PC-3 (cell line): ENCODE measurements at regions not wholly inside any gene's neighbourhood (a gene's known extent, or its start where the extent isn't known, plus 50 kb on each side); places are given as distances from the start of the nearest gene placed in this dataset.

Experiments
- ATAC-seq: fragments of 200-7000 bp; cut with Tn5 transposase; 2 replicates; pipeline ENCODE4 v1.9.1; 2020; ENCODE audit warnings: mild to moderate bottlenecking, moderate library complexity
- BruUV-seq: library from RNA; stranded (reverse); fragments of 400-500 nt; replicated peaks from 2 replicates; lab custom pipeline; 2021; lab: Mats Ljungman, UMichigan
- CTCF ChIA-PET: fragments of 300-600 bp; sonication (Branson Sonifier 250); formaldehyde crosslinking; loops from one replicate; lab custom pipeline; 2022; ENCODE audit warnings: antibody characterized with exemption; lab: Charles Lee
- POLR2A ChIA-PET: fragments of 300-600 bp; sonication (Branson Sonifier 250); formaldehyde crosslinking; loops from one replicate; lab custom pipeline; 2022; ENCODE audit warnings: antibody characterized with exemption; ENCODE audit not compliant: unreplicated experiment; lab: Charles Lee
- DNase-seq: peaks from one replicate; pipeline ENCODE4 v3.0.0-alpha.2; 2015
- H2AFZ ChIP-seq: fragments of 300-600 bp; sonication (generic); 2 replicates; pipeline ENCODE4 v1.6.0; 2016; ENCODE audit warnings: antibody characterized with exemption, low read length
- H3F3A ChIP-seq: fragments of 300-600 bp; sonication (generic); one replicate; pipeline ENCODE4 v1.6.0; 2017; ENCODE audit warnings: antibody characterized with exemption, low read length, control low read depth, mild to moderate bottlenecking; ENCODE audit not compliant: unreplicated experiment
- H3K27ac ChIP-seq: fragments of 300-600 bp; sonication (generic); 2 replicates; pipeline ENCODE4 v1.5.1; 2016; ENCODE audit warnings: mild to moderate bottlenecking, low read length
- H3K27me3 ChIP-seq: fragments of 300-600 bp; sonication (generic); 2 replicates; pipeline ENCODE4 v1.6.1; 2016; ENCODE audit warnings: low read length, mixed read lengths
- H3K36me3 ChIP-seq: fragments of 300-600 bp; sonication (generic); 2 replicates; pipeline ENCODE4 v1.6.1; 2016; ENCODE audit warnings: low read depth, mixed run types, low read length, mixed read lengths
- H3K4me1 ChIP-seq: fragments of 300-600 bp; sonication (generic); 2 replicates; pipeline ENCODE4 v1.5.1; 2016; ENCODE audit warnings: low read length; ENCODE audit not compliant: insufficient read depth
- H3K4me2 ChIP-seq: fragments of 300-600 bp; sonication (generic); 2 replicates; pipeline ENCODE4 v1.6.0; 2016; ENCODE audit warnings: low read length
- H3K4me3 ChIP-seq: fragments of 300-600 bp; sonication (generic); 2 replicates; pipeline ENCODE4 v1.5.1; 2016; ENCODE audit warnings: mild to moderate bottlenecking, low read length, mixed read lengths
- H3K79me2 ChIP-seq: fragments of 300-600 bp; sonication (generic); 2 replicates; pipeline ENCODE4 v1.6.1; 2017; ENCODE audit warnings: low read length, mixed read lengths
- H3K9ac ChIP-seq: fragments of 300-600 bp; sonication (generic); 2 replicates; pipeline ENCODE4 v1.6.0; 2016; ENCODE audit warnings: mild to moderate bottlenecking, low read length
- H3K9me2 ChIP-seq: fragments of 300-600 bp; sonication (generic); replicated peaks from 2 replicates; pipeline ENCODE4 v1.6.1; 2016; ENCODE audit warnings: mixed run types, low read length, mixed read lengths
- H3K9me3 ChIP-seq: fragments of 300-600 bp; sonication (generic); 2 replicates; pipeline ENCODE4 v1.6.1; 2016; ENCODE audit warnings: low read length, mixed read lengths
- H4K20me1 ChIP-seq: fragments of 300-600 bp; sonication (generic); 2 replicates; pipeline ENCODE4 v1.6.1; 2016; ENCODE audit warnings: low read length, mixed read lengths
- EZH2 ChIP-seq: fragments of 300-600 bp; sonication (generic); IDR thresholded peaks from one replicate; pipeline ENCODE4 v1.6.1; 2017; ENCODE audit warnings: antibody characterized with exemption, mild to moderate bottlenecking, low read length; ENCODE audit not compliant: unreplicated experiment
- EZH2phosphoT487 ChIP-seq: fragments of 300-600 bp; sonication (generic); IDR thresholded peaks from 2 replicates; pipeline ENCODE4 v1.6.1; 2018; ENCODE audit warnings: mild to moderate bottlenecking, antibody characterized with exemption, low read length, borderline replicate concordance
- intact Hi-C: fragments of 100-400 bp; cut with micrococcal nuclease; formaldehyde crosslinking; loops from 2 replicates; pipeline ENCODE4 v1.9.0; 2023
- TF ChIP-seq, protein P1 (sequence below): fragments of 300-600 bp; sonication (generic); conservative IDR thresholded peaks from 2 replicates; pipeline ENCODE4 v1.5.1; 2017; ENCODE audit warnings: antibody characterized with exemption, low read depth, mild to moderate bottlenecking, low read length

DNA sequence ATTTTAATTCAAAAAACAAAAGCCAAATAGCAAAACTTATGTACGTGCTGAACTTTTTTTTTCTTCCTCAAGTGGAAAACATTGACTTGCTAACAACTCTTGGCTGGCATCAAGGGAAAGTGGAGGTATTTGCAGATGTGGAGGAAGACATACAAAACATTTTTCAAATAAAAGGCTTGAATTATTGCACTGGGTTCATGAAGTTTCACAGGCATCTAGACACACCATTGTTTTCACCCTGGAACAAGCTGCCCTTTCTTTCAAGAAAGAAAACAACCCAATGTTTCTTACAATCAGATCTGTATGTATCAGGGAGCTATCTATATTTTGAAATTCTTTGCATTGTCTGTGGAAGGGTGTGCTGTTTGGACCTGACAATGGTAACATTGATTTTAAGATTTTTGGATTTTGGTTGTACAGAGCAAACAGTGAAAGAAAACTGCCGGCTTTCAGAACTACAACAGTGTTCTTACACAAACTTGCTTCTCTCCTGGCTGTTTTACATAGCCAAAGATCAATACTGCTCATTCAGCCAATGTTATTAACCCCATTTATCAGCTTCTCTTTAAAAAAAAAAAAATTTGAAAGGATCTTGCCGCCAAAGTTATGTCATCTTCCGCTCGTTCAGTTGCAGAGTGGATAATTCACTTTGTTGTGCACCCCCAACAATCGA, 187.7 kb upstream of the FOXD3 start:
- Histone ChIP-seq H3F3A (no peaks in the 10 kb centered on the region), H3K27ac (no peak overlapping the region), H3K4me1 (no peaks in the 10 kb centered on the region), H3K9me3 (no peaks in the 10 kb centered on the region), H3K27me3 (peaks cover 74% of the 10 kb centered on the region), H3K4me2 (no peak overlapping the region), H3K9ac (no peak overlapping the region), H3K79me2 (no peaks in the 10 kb centered on the region), H3K36me3 (no peaks in the 10 kb centered on the region), H4K20me1 (no peaks in the 10 kb centered on the region), H2AFZ (no peak overlapping the region), H3K9me2 (no peaks in the 10 kb centered on the region), H3K4me3 (no peak overlapping the region)
- no peak for ATAC-seq
- TF ChIP-seq EZH2phosphoT487 (no peak), EZH2 (no peak)
- TF ChIP-seq, protein P1, sequence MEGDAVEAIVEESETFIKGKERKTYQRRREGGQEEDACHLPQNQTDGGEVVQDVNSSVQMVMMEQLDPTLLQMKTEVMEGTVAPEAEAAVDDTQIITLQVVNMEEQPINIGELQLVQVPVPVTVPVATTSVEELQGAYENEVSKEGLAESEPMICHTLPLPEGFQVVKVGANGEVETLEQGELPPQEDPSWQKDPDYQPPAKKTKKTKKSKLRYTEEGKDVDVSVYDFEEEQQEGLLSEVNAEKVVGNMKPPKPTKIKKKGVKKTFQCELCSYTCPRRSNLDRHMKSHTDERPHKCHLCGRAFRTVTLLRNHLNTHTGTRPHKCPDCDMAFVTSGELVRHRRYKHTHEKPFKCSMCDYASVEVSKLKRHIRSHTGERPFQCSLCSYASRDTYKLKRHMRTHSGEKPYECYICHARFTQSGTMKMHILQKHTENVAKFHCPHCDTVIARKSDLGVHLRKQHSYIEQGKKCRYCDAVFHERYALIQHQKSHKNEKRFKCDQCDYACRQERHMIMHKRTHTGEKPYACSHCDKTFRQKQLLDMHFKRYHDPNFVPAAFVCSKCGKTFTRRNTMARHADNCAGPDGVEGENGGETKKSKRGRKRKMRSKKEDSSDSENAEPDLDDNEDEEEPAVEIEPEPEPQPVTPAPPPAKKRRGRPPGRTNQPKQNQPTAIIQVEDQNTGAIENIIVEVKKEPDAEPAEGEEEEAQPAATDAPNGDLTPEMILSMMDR = no peak
- ChIA-PET POLR2A (no interaction called here), CTCF (no interaction called here)
- no peak for DNase-seq
- BruUV-seq = no TSS peak
- intact Hi-C loops = no loop called here

DNA sequence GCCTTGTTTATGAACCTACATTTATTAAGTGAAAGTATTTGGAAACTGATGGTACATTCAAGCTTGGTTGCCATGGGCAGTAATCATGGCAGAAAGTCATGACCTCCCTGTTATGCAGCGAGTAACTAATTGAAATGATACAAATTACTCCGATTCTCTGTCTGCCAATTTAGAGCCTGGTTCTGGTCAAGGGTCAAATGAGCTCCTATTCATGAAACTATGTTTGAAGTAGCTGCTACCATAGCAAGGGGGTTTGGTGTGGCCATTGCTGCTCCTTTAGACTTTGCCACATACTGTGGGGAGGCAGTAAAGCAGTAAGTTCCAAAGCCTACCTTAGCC, 187.2 kb upstream of the FOXD3 start:
- H3K27ac ChIP-seq = no peak overlapping the region
- ChIA-PET CTCF (no interaction called here), POLR2A (no interaction called here)
- no peaks in the 10 kb centered on the region for H3K79me2 ChIP-seq
- H3K27me3 ChIP-seq = peaks cover 74% of the 10 kb centered on the region
- no peaks in the 10 kb centered on the region for H3K36me3 ChIP-seq
- no TSS peak for BruUV-seq
- DNase-seq = no peak
- TF ChIP-seq EZH2phosphoT487 = no peak
- no peak for TF ChIP-seq EZH2
- TF ChIP-seq, protein P1 = no peak
- no peak overlapping the region for H3K4me2 ChIP-seq
- H3K9me3 ChIP-seq = no peaks in the 10 kb centered on the region
- no peaks in the 10 kb centered on the region for H3K4me1 ChIP-seq
- H3K9ac ChIP-seq = no peak overlapping the region
- H3K4me3 ChIP-seq = no peak overlapping the region
- intact Hi-C loops = no loop called here
- no peak for ATAC-seq
- H3K9me2 ChIP-seq = no peaks in the 10 kb centered on the region
- no peaks in the 10 kb centered on the region for H4K20me1 ChIP-seq
- no peak overlapping the region for H2AFZ ChIP-seq
- H3F3A ChIP-seq = no peaks in the 10 kb centered on the region

DNA sequence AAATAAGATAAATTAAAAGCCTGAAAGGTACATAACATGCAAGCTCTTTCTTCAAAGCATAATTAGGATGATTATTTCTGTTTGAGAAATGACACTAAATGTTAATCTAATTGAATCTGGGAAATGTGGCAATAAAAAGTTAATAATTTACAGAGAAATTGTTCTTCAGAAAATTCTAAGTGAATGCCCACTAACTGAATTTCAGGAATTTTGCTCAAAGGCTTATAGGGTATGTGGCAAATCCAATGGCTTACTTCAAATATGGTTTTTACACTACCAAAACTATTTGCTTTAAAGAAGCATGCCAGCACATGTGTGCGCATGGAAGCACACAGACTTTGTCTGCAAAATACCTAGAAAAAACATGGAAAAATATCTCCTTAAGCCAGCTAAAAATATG, 186.6 kb upstream of the FOXD3 start:
- no peak overlapping the region for H3K4me2 ChIP-seq
- no peak for TF ChIP-seq EZH2
- TF ChIP-seq EZH2phosphoT487 = no peak
- TF ChIP-seq, protein P1 = no peak
- no peaks in the 10 kb centered on the region for H3K36me3 ChIP-seq
- H3K79me2 ChIP-seq = no peaks in the 10 kb centered on the region
- no peaks in the 10 kb centered on the region for H3K4me1 ChIP-seq
- H2AFZ ChIP-seq = no peak overlapping the region
- ATAC-seq = no peak
- intact Hi-C loops = no loop called here
- DNase-seq = no peak
- POLR2A ChIA-PET = no interaction called here
- no peaks in the 10 kb centered on the region for H3K9me3 ChIP-seq
- CTCF ChIA-PET = no interaction called here
- no peak overlapping the region for H3K27ac ChIP-seq
- no peak overlapping the region for H3K4me3 ChIP-seq
- no peak overlapping the region for H3K9ac ChIP-seq
- H3K27me3 ChIP-seq = peaks cover 70% of the 10 kb centered on the region
- H3K9me2 ChIP-seq = no peaks in the 10 kb centered on the region
- BruUV-seq = no TSS peak
- H3F3A ChIP-seq = no peaks in the 10 kb centered on the region
- H4K20me1 ChIP-seq = no peaks in the 10 kb centered on the region
